ENCODE measurements at regions not wholly inside any gene's neighbourhood (a gene's known extent, or its start where the extent isn't known, plus 50 kb on each side); places are given as distances from the start of the nearest gene placed in this dataset.

DNA sequence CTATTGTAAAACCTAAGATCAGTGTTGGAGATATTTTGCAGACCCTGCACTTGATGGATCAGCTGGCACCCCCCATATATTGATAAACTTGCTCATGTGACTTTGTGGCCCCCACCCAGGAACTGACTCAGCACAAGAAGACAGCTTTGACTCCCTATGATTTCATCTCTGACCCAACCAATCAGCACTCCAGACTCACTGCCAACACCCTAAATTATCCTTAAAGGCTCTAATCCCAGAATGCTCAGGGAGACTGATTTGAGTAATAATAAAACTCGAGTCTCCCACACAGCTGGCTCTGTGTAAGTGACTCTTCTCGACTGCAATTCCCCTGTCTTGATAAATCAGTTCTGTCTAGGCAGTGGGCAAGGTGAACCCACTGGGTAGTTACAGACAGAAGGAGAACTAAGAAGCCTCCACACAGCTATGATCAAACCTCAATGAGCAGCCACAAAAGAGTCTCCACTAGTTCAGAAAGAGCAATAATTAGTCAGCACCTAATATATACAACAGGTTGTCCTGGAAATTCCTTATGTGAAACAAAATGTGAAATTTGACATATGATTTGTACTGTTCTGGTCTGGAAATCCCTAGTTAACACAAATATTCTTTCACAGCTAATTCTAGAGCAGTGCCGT is 52.2 kb downstream of the ACTL7B start:
- Mint-ChIP-seq H3K4me3 (no peak overlapping the region), H3K27me3 (ENCODE audit: insufficient read depth, low read depth, poor library complexity) (peaks cover 2% of the 10 kb centered on the region), H3K9me3 (no peaks in the 10 kb centered on the region), H3K4me1 (peaks cover 29% of the 10 kb centered on the region), H3K36me3 (ENCODE audit: low read depth) (no peaks in the 10 kb centered on the region), H3K27ac (peak overlapping the region; percentile 14)
- Histone ChIP-seq H3K27ac (ENCODE audit: low read depth) (no peak overlapping the region), H3K4me1 (ENCODE audit: insufficient read depth) (peaks cover 24% of the 10 kb centered on the region), H2AFZ (no peak overlapping the region), H3K27me3 (ENCODE audit: insufficient read depth) (no peaks in the 10 kb centered on the region), H3K4me3 (no peak overlapping the region), H3F3A (replicated peaks; ENCODE audit: low read depth) (no peaks in the 10 kb centered on the region), H3K79me2 (replicated peaks; ENCODE audit: insufficient read depth) (no peaks in the 10 kb centered on the region), H4K20me1 (replicated peaks; ENCODE audit: insufficient read depth) (no peaks in the 10 kb centered on the region), H3K4me2 (no peak overlapping the region), H3K9me2 (ENCODE audit: insufficient read depth) (peaks cover 16% of the 10 kb centered on the region), H3K36me3 (ENCODE audit: insufficient read depth) (no peaks in the 10 kb centered on the region)
- ATAC-seq: no peak
- TF ChIP-seq, protein P1, sequence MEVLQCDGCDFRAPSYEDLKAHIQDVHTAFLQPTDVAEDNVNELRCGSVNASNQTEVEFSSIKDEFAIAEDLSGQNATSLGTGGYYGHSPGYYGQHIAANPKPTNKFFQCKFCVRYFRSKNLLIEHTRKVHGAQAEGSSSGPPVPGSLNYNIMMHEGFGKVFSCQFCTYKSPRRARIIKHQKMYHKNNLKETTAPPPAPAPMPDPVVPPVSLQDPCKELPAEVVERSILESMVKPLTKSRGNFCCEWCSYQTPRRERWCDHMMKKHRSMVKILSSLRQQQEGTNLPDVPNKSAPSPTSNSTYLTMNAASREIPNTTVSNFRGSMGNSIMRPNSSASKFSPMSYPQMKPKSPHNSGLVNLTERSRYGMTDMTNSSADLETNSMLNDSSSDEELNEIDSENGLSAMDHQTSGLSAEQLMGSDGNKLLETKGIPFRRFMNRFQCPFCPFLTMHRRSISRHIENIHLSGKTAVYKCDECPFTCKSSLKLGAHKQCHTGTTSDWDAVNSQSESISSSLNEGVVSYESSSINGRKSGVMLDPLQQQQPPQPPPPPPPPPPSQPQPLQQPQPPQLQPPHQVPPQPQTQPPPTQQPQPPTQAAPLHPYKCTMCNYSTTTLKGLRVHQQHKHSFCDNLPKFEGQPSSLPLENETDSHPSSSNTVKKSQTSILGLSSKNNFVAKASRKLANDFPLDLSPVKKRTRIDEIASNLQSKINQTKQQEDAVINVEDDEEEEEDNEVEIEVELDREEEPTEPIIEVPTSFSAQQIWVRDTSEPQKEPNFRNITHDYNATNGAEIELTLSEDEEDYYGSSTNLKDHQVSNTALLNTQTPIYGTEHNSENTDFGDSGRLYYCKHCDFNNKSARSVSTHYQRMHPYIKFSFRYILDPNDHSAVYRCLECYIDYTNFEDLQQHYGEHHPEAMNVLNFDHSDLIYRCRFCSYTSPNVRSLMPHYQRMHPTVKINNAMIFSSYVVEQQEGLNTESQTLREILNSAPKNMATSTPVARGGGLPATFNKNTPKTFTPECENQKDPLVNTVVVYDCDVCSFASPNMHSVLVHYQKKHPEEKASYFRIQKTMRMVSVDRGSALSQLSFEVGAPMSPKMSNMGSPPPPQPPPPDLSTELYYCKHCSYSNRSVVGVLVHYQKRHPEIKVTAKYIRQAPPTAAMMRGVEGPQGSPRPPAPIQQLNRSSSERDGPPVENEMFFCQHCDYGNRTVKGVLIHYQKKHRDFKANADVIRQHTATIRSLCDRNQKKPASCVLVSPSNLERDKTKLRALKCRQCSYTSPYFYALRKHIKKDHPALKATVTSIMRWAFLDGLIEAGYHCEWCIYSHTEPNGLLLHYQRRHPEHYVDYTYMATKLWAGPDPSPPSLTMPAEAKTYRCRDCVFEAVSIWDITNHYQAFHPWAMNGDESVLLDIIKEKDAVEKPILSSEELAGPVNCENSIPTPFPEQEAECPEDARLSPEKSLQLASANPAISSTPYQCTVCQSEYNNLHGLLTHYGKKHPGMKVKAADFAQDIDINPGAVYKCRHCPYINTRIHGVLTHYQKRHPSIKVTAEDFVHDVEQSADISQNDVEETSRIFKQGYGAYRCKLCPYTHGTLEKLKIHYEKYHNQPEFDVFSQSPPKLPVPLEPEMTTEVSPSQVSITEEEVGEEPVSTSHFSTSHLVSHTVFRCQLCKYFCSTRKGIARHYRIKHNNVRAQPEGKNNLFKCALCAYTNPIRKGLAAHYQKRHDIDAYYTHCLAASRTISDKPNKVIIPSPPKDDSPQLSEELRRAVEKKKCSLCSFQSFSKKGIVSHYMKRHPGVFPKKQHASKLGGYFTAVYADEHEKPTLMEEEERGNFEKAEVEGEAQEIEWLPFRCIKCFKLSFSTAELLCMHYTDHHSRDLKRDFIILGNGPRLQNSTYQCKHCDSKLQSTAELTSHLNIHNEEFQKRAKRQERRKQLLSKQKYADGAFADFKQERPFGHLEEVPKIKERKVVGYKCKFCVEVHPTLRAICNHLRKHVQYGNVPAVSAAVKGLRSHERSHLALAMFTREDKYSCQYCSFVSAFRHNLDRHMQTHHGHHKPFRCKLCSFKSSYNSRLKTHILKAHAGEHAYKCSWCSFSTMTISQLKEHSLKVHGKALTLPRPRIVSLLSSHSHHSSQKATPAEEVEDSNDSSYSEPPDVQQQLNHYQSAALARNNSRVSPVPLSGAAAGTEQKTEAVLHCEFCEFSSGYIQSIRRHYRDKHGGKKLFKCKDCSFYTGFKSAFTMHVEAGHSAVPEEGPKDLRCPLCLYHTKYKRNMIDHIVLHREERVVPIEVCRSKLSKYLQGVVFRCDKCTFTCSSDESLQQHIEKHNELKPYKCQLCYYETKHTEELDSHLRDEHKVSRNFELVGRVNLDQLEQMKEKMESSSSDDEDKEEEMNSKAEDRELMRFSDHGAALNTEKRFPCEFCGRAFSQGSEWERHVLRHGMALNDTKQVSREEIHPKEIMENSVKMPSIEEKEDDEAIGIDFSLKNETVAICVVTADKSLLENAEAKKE (CRISPR knock-in tag; IDR thresholded peaks at IDR 0.05): no peak
- TF ChIP-seq, protein P2, sequence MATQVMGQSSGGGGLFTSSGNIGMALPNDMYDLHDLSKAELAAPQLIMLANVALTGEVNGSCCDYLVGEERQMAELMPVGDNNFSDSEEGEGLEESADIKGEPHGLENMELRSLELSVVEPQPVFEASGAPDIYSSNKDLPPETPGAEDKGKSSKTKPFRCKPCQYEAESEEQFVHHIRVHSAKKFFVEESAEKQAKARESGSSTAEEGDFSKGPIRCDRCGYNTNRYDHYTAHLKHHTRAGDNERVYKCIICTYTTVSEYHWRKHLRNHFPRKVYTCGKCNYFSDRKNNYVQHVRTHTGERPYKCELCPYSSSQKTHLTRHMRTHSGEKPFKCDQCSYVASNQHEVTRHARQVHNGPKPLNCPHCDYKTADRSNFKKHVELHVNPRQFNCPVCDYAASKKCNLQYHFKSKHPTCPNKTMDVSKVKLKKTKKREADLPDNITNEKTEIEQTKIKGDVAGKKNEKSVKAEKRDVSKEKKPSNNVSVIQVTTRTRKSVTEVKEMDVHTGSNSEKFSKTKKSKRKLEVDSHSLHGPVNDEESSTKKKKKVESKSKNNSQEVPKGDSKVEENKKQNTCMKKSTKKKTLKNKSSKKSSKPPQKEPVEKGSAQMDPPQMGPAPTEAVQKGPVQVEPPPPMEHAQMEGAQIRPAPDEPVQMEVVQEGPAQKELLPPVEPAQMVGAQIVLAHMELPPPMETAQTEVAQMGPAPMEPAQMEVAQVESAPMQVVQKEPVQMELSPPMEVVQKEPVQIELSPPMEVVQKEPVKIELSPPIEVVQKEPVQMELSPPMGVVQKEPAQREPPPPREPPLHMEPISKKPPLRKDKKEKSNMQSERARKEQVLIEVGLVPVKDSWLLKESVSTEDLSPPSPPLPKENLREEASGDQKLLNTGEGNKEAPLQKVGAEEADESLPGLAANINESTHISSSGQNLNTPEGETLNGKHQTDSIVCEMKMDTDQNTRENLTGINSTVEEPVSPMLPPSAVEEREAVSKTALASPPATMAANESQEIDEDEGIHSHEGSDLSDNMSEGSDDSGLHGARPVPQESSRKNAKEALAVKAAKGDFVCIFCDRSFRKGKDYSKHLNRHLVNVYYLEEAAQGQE (IDR thresholded peaks at IDR 0.05; ENCODE audit: unreplicated experiment): no peak
- TF ChIP-seq, protein P3, sequence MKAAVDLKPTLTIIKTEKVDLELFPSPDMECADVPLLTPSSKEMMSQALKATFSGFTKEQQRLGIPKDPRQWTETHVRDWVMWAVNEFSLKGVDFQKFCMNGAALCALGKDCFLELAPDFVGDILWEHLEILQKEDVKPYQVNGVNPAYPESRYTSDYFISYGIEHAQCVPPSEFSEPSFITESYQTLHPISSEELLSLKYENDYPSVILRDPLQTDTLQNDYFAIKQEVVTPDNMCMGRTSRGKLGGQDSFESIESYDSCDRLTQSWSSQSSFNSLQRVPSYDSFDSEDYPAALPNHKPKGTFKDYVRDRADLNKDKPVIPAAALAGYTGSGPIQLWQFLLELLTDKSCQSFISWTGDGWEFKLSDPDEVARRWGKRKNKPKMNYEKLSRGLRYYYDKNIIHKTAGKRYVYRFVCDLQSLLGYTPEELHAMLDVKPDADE (IDR thresholded peaks at IDR 0.05): no peak
- TF ChIP-seq ZNF331 (CRISPR knock-in tag; IDR thresholded peaks at IDR 0.05; ENCODE audit: low read depth) (no peak), CREB1 (CRISPR knock-in tag; IDR thresholded peaks at IDR 0.05; ENCODE audit: low read depth) (no peak), ZNF114 (CRISPR knock-in tag; IDR thresholded peaks at IDR 0.05) (no peak), STAT1 (IDR thresholded peaks at IDR 0.05; ENCODE audit: unreplicated experiment) (no peak), POLR2AphosphoS5 (IDR thresholded peaks at IDR 0.05; ENCODE audit: low read depth) (no peak), EZH2phosphoT487 (IDR thresholded peaks at IDR 0.05; ENCODE audit: unreplicated experiment) (no peak), NANOG (IDR thresholded peaks at IDR 0.05; ENCODE audit: borderline replicate concordance) (no peak), JUNB (IDR thresholded peaks at IDR 0.05; ENCODE audit: unreplicated experiment) (no peak), EZH2 (IDR thresholded peaks at IDR 0.05; ENCODE audit: low read depth, unreplicated experiment) (no peak)
- TF ChIP-seq, protein P4, sequence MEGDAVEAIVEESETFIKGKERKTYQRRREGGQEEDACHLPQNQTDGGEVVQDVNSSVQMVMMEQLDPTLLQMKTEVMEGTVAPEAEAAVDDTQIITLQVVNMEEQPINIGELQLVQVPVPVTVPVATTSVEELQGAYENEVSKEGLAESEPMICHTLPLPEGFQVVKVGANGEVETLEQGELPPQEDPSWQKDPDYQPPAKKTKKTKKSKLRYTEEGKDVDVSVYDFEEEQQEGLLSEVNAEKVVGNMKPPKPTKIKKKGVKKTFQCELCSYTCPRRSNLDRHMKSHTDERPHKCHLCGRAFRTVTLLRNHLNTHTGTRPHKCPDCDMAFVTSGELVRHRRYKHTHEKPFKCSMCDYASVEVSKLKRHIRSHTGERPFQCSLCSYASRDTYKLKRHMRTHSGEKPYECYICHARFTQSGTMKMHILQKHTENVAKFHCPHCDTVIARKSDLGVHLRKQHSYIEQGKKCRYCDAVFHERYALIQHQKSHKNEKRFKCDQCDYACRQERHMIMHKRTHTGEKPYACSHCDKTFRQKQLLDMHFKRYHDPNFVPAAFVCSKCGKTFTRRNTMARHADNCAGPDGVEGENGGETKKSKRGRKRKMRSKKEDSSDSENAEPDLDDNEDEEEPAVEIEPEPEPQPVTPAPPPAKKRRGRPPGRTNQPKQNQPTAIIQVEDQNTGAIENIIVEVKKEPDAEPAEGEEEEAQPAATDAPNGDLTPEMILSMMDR (conservative IDR thresholded peaks at IDR 0.05; ENCODE audit: low read depth in 2 of 2): no peak
- no peak for DNase-seq (ENCODE audit: low spot score)

Data from GM23338 (cell line).